GM19025 (cell line): ENCODE measurements at regions not wholly inside any gene's neighbourhood (a gene's known extent, or its start where the extent isn't known, plus 50 kb on each side); places are given as distances from the start of the nearest gene placed in this dataset.
"Not testable (repeated sequence)": the region's sequence is repeated elsewhere in the genome, so short reads cannot be mapped to it uniquely, and the experiment has no call there.

Experiments used
- ATAC-seq: cut with Tn5 transposase; IDR thresholded peaks from one replicate; pipeline ENCODE4 v1.9.1; 2021; ENCODE audit warnings: mild to moderate bottlenecking, low read depth, moderate library complexity; ENCODE audit not compliant: unreplicated experiment

DNA sequence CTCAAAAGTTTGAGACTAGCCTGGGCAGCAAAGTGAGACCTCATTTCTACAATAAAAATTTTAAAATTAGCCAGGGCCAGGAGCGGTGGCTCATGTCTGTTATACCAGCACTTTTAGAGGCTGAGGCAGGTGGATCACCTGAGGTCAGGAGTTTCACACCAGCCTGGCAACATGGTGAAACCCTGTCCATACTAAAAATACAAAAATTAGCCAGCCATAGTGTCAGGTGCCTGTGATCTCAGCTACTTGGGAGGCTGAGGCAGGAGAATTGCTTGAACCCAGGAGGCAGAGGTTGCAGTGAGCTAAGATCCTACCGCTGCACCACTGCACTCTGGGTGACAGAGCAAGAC lies 85.1 kb upstream of the MAP4 start:
- not testable (repeated sequence) for ATAC-seq

DNA sequence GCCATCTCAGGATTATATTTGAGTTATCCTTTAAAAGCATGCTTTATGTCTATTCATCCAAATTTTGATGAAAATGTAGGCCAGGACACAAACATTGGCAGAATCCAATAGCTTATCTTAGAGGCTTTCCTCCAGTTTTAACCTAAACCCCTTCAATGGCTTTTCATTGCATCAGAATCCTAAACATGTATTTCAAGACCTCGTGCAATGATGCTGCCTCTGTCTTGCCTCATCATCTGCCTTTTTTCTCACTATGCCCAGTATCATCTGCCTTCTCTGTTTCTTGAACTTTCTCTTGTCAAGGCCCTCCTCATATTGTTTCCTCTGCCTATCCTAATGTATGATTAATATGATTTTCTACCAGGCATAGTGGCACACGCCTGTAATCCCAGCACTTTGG lies 76.1 kb upstream of the MAP4 start:
- no peak for ATAC-seq

DNA sequence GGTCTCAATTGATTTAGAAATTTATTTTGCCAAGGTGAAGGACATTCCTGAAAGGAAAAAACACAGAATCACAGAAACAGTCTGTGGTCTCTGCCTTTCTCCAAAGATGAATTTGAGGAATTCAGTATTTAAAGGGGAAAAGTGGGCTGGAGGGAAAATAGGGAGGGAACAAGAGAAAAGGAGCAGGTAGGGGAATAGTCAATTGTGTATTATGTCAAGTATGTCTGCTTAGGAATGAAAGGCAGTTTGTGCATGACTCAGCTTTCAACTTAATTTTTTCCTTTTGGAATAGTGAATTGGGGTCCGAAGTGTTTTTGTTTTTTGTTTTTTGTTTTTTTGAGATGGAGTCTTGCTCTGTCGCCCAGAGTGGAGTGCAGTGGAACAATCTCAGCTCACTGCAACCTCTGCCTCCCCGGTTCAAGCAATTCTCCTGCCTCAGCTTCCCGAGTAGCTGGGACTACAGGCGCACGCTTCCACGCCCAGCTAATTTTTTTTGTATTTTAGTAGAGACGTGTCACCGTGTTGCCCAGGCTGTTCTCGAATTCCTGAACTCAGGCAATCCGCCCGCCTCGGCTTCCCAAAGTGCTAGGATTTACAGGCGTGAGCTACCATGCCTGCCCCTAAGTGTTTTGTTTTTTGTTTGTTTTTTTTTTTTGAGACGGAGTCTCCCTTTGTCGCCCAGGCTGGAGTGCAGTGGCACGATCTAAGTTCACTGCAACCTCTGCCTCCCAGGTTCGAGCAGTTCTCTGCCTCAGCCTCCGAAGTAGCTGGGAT lies 74.1 kb upstream of the MAP4 start:
- no peak for ATAC-seq

DNA sequence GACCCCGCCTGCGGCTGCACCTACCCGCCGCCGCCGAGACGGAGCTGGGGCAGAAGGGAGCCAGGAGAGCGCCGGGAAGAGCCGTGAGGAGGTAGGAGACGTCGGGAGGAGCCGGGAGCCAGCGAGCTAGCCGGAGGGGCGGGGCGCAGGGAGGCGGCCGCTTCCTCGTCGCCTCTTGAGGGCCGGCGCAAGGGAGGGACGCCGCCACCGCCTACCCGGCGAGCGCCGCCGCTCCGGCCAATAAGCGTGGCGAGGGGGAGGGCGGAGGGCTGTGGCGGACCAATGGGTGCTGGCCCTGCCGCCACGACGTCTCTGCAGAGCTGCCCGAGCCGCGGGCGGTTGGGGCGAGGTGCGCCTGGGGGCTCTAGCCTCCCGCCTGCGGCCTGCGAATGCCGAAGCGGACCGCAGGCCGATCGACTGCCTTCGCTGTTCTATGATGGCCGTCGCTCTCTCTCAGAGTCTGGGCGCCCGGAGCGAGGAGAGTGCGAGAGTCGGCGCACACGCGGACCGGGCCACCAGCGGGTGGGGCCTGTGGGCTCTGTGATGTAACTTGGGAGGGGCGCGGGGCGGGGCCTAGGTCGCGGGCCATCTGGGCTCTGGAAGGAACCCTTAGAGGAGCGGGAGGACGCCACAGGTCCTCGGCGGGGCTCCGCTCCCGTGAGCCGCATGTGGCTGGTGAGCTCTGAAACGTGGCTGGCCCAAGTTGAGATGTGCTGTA lies 72.7 kb upstream of the MAP4 start:
- ATAC-seq, result peak; percentile 90

DNA sequence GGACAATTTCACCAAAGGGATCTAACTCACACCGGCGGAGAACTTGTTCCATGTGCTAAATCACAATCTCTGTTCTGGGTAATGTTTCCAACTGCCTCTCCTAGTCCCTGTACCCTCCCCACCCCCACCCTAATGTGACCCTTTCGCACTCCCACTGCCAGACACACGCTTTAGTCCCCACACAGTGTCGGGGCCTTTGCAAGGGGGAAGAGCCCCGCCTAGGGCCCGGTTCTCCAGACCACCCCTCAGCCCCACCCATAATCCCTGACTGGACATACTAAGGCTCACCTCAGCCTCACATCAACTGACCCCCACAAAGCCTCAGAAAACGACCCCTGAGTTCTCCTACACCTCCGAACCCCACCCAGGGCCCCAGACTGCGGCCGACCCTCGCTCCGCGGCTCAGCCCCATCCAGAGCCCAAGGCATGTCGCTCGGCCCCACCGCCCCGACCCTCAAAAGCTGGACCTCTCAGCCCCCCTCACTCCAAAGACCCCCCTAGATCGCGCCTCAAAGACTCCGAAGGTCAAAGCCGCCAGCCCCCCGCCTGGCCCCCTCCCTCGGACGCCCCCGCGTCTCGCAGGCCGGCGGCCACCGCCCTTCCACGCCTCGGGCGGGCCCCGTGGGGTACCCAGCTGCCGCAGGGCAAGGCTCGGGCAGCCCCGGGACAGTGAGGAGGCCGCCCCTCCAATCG lies 72.0 kb upstream of the MAP4 start:
- peak; percentile 31 for ATAC-seq

DNA sequence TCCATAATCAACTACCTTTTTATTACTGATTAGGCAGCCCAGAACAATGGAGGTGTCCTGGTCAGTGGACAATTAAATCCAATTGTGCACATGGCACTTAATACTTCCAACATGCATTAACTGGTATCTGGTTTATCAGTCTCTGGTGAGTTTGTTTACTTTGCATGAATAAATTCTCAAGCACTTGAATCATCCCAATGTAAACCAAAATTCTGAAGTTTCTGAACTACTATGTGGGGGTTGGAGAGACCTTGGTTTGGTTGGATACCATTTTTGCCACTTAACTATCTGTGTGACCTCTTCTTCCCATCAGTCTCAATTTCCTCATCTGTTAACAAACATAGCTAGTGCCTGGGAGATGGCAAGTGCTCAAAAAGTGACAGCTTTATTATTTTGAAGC lies 70.5 kb upstream of the MAP4 start:
- ATAC-seq, result no peak

DNA sequence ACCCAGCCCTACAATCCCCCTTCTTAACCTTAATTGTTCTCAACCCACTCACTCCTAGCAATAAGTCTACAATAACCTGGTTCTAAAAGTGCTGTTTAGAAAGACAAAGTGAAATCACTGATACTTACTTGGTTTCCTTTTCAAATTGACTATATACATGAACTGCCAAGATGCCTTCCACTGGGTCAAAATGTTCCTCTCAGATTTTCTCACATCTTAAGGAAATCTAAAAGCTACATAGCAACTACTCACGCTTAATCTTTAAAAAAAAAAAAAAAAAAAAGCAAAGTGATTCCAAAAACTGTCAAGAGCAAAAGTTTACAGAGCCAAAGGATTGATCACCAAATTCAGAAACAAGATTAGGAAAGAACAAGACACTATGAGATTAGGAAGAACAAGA lies 68.7 kb upstream of the MAP4 start:
- no peak for ATAC-seq

DNA sequence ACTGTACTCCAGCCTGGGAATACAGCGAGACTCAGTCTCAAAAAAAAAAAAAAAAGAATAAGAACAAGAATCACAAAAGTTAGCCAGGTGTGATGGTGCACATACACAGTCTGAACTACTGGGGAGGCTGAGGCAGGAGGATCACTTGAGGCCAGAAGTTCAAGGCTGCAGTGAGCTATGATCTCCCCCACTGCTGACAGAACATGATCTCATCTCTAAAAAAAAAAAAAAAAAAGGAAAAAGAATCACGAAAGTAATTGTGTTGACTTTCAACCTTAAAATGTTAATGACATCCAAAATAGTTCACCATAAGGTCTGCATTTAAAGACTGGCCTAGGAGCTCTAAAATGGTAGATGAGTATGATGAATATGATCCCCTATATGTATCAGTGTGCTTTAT lies 68.0 kb upstream of the MAP4 start:
- no peak for ATAC-seq

DNA sequence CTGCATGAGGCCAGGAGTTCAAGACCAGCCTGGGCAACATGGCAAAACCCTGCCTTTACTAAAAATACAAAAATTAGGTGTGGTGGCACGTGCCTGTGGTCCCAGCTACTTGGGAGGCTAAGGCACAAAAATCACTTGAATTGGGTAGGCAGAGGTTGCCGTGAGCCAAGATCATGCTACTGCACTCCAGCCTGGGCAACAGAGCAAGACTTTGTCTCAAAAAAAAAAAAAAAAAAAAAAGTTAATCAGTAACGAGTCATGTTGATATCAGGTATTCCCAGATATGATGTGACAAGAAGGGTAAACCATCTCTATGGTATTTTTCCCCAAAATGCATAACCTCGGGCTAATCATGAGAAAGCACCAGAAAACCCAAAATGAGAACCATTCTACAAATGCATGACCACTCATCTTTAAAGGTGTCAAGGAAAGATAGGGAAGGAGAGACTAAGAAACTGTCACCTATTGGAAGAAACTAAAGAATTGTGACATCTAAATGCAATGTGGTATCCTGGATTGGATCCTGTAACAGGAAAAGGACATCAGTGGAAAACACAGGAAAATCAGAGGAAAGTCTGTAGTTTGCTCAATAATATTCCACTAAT lies 66.5 kb upstream of the MAP4 start:
- ATAC-seq, result no peak

DNA sequence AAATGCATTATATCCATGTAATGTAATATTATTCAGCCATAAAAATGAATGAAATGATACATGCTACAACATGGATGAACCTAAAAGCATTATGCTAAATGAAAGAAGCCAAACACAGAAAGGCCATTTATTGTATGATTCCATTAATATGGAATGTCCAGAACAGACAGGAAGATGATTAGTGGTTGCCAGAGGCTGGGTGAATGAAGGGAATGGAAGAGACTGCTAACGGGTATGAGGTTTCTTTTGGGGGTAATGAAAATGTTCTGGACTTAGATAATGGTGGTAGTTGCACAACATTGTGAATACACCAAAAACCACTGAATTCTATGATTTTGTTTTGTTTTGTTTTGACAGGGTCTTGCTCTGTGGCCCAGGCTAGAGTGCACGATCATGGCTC lies 61.6 kb upstream of the MAP4 start:
- ATAC-seq, result no peak

DNA sequence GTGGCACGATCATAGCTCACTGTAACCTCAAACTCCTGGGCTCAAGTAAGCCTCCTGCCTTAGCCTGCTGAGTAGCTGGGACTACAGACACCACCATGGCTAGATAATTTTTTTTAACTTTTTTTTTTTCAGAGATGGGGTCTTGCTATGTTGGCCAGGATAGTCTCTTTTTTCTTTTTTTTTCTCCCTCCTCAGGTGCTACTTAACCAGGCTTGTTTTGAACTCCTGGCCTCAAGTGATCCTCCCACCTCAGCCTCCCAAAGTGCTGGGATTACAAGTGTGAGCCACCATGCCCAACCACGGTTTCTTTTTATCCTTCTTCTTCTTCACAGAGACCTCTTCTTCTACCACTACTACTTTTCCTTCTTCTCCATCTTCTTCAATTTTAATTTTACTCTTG lies 53.8 kb upstream of the MAP4 start:
- ATAC-seq, result no peak

DNA sequence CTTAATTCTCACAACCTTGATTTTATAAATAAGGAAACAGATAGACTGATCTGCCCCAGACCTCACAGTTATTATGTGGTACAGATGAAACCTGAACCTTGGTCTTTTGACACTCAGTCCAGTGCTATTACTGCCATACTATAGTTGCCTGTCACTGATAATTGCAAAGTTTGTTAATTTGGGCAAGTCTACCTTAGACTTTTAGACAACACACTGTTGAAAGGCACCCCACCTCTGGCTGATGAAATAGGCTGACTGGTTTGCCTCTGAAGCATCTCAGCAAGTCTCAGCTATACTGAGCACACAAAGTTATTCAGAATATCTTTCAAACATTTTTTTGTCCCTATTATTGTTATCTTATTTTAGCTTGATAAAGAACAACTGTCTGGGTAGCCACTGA lies 53.1 kb upstream of the MAP4 start:
- no peak for ATAC-seq

DNA sequence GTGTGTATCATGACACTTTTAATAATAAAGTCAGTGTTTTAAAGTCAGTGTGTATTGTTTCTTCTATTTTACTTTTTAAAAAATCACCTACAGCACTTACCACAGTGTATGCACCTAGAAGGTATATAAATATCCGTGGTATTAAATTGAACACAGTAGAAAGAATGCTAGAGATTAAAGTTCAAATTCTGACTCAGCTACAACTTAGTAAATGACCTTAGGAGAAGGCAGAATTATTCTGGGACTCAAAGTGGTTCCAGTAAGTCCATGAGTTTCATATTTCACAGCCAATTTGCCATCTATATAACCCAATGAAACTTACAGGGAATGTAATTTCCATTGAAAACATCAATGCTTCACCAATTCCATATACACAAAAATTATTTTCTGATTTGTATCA lies 52.7 kb upstream of the MAP4 start:
- ATAC-seq, result no peak

DNA sequence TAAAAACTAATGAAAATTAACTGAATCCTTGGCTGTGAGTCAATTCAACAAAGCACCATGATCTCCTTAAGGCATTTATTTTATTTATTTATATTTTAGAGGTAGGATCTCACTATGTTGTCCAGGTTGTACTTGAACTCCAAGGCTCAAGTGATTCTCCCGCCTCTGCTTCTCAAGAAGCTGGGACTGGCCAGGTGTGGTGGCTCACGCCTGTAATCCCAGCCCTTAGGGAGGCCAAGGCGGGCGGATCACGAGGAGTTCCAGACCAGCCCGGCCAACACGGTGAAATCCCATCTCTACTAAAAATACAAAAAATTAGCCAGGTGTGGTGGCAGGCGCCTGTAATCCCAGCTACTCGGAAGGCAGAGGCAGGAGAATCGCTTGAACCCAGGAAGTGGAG lies 52.1 kb upstream of the MAP4 start:
- ATAC-seq, result not testable (repeated sequence)

DNA sequence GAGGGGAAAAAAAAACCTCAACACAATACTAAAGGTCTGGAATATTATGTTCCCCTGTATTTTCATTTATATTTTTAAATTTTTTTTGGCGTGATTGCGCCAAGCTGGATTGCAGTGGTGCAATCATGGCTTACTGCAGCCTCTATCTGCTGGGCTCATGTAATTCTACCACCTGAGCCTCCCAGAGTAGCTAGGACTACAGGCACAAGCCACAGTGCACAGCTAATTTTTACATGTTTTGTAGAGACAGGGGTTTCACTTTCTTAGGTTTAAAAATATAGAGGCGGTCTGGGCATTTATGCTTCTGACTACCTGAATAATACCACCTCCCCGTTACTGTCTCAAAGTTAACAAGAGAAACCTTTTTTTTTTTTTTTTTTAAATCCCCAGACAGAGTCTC lies 51.1 kb upstream of the MAP4 start:
- ATAC-seq, result no peak
